CD14-positive monocyte (primary cell): ENCODE measurements at regions not wholly inside any gene's neighbourhood (a gene's known extent, or its start where the extent isn't known, plus 50 kb on each side); places are given as distances from the start of the nearest gene placed in this dataset.

Experiments used
- DNase-seq, 3 donors: peaks; one replicate each; pipeline ENCODE4 v3.0.0-alpha.2; 2011 to 2022
- H2AFZ ChIP-seq: 2 replicates; pipeline ENCODE4 v1.6.0; 2012; ENCODE audit warnings: mild to moderate bottlenecking, low read depth, low read length, inconsistent platforms; ENCODE audit not compliant: insufficient read depth, poor library complexity, severe bottlenecking
- H3K27ac ChIP-seq, 2 donors: 1 replicate in 1 of 2; 2 replicates in 1 of 2; pipeline ENCODE4 v1.5.1; 2012 to 2013; ENCODE audit warnings: low read length in 2 of 2, control low read depth in 1 of 2, inconsistent platforms in 1 of 2, low read depth in 1 of 2, mild to moderate bottlenecking in 1 of 2
- H3K27me3 ChIP-seq, 2 donors: one replicate each; pipeline versions ENCODE4 v1.6.0 to v1.6.1; 2011 to 2013; ENCODE audit warnings: low read length in 2 of 2; ENCODE audit not compliant: control insufficient read depth in 2 of 2, insufficient read depth in 2 of 2
- H3K36me3 ChIP-seq, 2 donors: replicated peaks in 1 of 2; 1 replicate in 1 of 2; 2 replicates in 1 of 2; pipeline versions ENCODE4 v1.5.1 to v1.6.1; 2012 to 2013; ENCODE audit warnings: low read length in 2 of 2, control low read depth in 1 of 2, inconsistent platforms in 1 of 2, mild to moderate bottlenecking in 1 of 2; ENCODE audit not compliant: insufficient read depth in 2 of 2, control insufficient read depth in 1 of 2
- H3K4me1 ChIP-seq, 2 donors: 1 replicate in 1 of 2; 2 replicates in 1 of 2; pipeline versions ENCODE4 v1.5.1 to v1.6.1; 2012 to 2013; ENCODE audit warnings: low read length in 2 of 2, control low read depth in 1 of 2, inconsistent platforms in 1 of 2, mild to moderate bottlenecking in 1 of 2, moderate library complexity in 1 of 2; ENCODE audit not compliant: insufficient read depth in 2 of 2, control insufficient read depth in 1 of 2
- H3K4me2 ChIP-seq: replicated peaks from 2 replicates; pipeline ENCODE3; 2012; ENCODE audit warnings: low read length, moderate library complexity, mild to moderate bottlenecking; ENCODE audit not compliant: poor library complexity, severe bottlenecking; ENCODE audit errors: extremely low read depth
- H3K4me3 ChIP-seq, 3 experiments: fragments of 200-600 bp in 1 of 3; sonication (generic) in 1 of 3; replicated peaks in 1 of 3; 1 replicate in 2 of 3; 2 replicates in 1 of 3; pipeline ENCODE4 v1.5.1; 2011 to 2013; ENCODE audit warnings: low read length in 3 of 3, mild to moderate bottlenecking in 3 of 3, control low read depth in 2 of 3, low read depth in 2 of 3, inconsistent platforms in 1 of 3, moderate library complexity in 1 of 3
- H3K79me2 ChIP-seq: 2 replicates; pipeline ENCODE4 v1.6.0; 2012; ENCODE audit warnings: mild to moderate bottlenecking, control low read depth, inconsistent platforms, low read length, moderate library complexity; ENCODE audit not compliant: insufficient read depth
- H3K9ac ChIP-seq: 2 replicates; pipeline ENCODE4 v1.6.0; 2017; ENCODE audit warnings: low read length, mild to moderate bottlenecking; ENCODE audit not compliant: insufficient read depth, poor library complexity, severe bottlenecking
- H3K9me3 ChIP-seq, 2 donors: replicated peaks in 1 of 2; 1 replicate in 1 of 2; 2 replicates in 1 of 2; pipeline versions ENCODE4 v1.5.1 to v1.6.1; 2012 to 2013; ENCODE audit warnings: low read length in 2 of 2, control low read depth in 1 of 2; ENCODE audit not compliant: control insufficient read depth in 1 of 2, insufficient read depth in 1 of 2
- H4K20me1 ChIP-seq: 2 replicates; pipeline ENCODE4 v1.6.0; 2012; ENCODE audit warnings: mild to moderate bottlenecking, low read length, control low read depth, moderate library complexity; ENCODE audit not compliant: insufficient read depth
- H3K27ac Mint-ChIP-seq, 7 donors: one replicate each; pipeline ENCODE4 v1.8.0; 2020; ENCODE audit warnings: mild to moderate bottlenecking in 7 of 7, mixed read lengths in 7 of 7, moderate library complexity in 6 of 7, inconsistent platforms in 2 of 7
- H3K27me3 Mint-ChIP-seq, 3 donors: one replicate each; pipeline ENCODE4 v1.8.0; 2021 to 2022; ENCODE audit warnings: low read depth in 3 of 3, mild to moderate bottlenecking in 3 of 3, mixed read lengths in 3 of 3, moderate library complexity in 3 of 3, inconsistent platforms in 1 of 3
- H3K36me3 Mint-ChIP-seq, 2 donors: one replicate each; pipeline ENCODE4 v1.8.0; 2020; ENCODE audit warnings: mixed read lengths in 2 of 2, inconsistent platforms in 1 of 2, mild to moderate bottlenecking in 1 of 2
- H3K4me1 Mint-ChIP-seq: one replicate; pipeline ENCODE4 v1.8.0; 2020; ENCODE audit warnings: mild to moderate bottlenecking, mixed read lengths
- H3K4me3 Mint-ChIP-seq, 2 donors: one replicate each; pipeline ENCODE4 v1.8.0; 2020; ENCODE audit warnings: mild to moderate bottlenecking in 2 of 2, mixed read lengths in 2 of 2, moderate library complexity in 1 of 2
- H3K9me3 Mint-ChIP-seq, 7 donors: one replicate each; pipeline ENCODE4 v1.8.0; 2020 to 2022; ENCODE audit warnings: mixed read lengths in 7 of 7, mild to moderate bottlenecking in 6 of 7, moderate library complexity in 6 of 7, inconsistent platforms in 2 of 7
- WGBS: methylation state at CpG from one replicate; pipeline ENCODE4 v1.1.5; 2013; ENCODE audit warnings: missing lambda C conversion rate; ENCODE audit not compliant: insufficient coverage; 5-methylcytosine and 5-hydroxymethylcytosine counted together
- intact Hi-C, 2 donors: fragments of 100-400 bp; cut with micrococcal nuclease; formaldehyde crosslinking; loops; one replicate each; pipeline versions ENCODE4 v1.15.0 to v1.15.1; 2023
- TF ChIP-seq, protein P1 (sequence below): fragments of 200-600 bp; IDR thresholded peaks from one replicate; pipeline ENCODE4 v1.8.0; 2022; ENCODE audit warnings: antibody characterized with exemption, mild to moderate bottlenecking

DNA sequence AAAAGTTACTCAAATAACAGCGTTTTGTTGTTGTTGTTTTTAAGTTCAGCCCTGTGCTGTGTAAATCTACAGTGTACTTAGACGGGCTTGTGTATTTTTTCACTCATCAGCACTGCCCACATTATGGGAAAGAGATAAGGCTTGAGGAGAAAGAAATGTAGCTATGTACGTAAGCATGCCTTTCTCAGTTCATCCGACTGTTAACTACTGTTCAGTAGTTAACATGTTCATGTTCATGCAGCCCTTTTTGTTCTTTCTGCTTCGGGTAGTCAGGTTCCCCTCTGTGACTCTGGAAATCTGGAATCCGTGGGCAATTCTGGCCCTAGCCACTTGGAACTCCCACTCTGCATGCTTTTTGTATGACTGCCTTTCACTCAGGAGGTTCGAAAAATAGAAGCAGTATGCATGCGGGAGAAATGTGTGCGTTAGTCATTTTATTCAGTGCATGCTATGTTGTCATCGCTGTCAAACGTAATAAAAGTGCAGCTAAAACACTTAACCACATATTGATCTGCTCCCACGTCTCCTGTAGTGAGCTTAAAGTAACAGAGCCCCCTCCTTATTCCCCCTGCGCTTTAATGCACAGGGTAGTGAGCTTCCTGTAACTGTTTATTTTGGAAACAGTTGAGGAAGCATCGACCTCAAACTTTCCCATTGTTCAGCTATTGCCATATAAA, 283.1 kb upstream of the NR2F2 start:
- H3K9ac ChIP-seq = no peak overlapping the region
- DNase-seq = no peak
- H3K9me3 ChIP-seq = peaks cover 0 to 2% of the 10 kb centered on the region in 2 donors
- H3K36me3 ChIP-seq = no peaks in the 10 kb centered on the region
- H3K4me3 Mint-ChIP-seq = no peak overlapping the region
- H3K4me3 ChIP-seq = no peak overlapping the region
- H3K4me1 ChIP-seq = peaks cover 12 to 15% of the 10 kb centered on the region in 2 donors
- intact Hi-C loops = no loop called here
- TF ChIP-seq, protein P1, sequence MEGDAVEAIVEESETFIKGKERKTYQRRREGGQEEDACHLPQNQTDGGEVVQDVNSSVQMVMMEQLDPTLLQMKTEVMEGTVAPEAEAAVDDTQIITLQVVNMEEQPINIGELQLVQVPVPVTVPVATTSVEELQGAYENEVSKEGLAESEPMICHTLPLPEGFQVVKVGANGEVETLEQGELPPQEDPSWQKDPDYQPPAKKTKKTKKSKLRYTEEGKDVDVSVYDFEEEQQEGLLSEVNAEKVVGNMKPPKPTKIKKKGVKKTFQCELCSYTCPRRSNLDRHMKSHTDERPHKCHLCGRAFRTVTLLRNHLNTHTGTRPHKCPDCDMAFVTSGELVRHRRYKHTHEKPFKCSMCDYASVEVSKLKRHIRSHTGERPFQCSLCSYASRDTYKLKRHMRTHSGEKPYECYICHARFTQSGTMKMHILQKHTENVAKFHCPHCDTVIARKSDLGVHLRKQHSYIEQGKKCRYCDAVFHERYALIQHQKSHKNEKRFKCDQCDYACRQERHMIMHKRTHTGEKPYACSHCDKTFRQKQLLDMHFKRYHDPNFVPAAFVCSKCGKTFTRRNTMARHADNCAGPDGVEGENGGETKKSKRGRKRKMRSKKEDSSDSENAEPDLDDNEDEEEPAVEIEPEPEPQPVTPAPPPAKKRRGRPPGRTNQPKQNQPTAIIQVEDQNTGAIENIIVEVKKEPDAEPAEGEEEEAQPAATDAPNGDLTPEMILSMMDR = no peak
- H3K36me3 Mint-ChIP-seq = no peaks in the 10 kb centered on the region
- peaks cover 27% of the 10 kb centered on the region for H3K4me1 Mint-ChIP-seq
- H3K4me2 ChIP-seq = no peak overlapping the region
- H3K79me2 ChIP-seq = no peaks in the 10 kb centered on the region
- no peak overlapping the region for H3K27ac Mint-ChIP-seq
- peaks cover 2 to 27% (median 5%) of the 10 kb centered on the region in 7 donors for H3K9me3 Mint-ChIP-seq
- no peaks in the 10 kb centered on the region for H4K20me1 ChIP-seq
- peaks cover 8 to 19% (median 17%) of the 10 kb centered on the region in 3 donors for H3K27me3 Mint-ChIP-seq
- 17% methylated on average over 3 of the region's 14 CpGs for WGBS
- peaks cover 15 to 17% of the 10 kb centered on the region in 2 donors for H3K27me3 ChIP-seq
- no peak overlapping the region for H3K27ac ChIP-seq
- peak overlapping the region; percentile 32 for H2AFZ ChIP-seq

DNA sequence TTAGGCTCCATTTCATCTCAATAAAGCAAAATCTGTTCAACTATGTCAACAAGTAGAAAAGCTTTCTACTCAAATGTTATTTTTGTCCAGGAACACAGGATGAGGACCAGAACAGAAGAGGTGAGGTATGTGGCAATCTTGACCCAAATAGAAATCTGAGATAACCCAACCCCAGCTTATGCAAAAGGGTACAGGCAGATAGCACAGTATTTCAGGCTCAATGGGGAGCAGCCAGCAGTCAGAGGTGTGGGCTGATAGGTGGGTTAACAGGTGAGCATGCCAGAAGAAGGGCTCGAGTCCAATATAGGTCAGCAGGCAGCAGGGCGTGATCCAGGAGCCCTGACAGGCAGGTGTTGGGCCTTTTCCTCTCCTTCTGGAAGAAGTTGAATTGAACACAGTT, 281.2 kb upstream of the NR2F2 start:
- Histone ChIP-seq H3K79me2 (no peaks in the 10 kb centered on the region), H3K4me3 (no peak overlapping the region), H3K9me3 (peaks cover 0 to 10% of the 10 kb centered on the region in 2 donors), H3K27ac (no peak overlapping the region), H3K4me1 (peaks cover 11 to 18% of the 10 kb centered on the region in 2 donors), H2AFZ (no peak overlapping the region), H3K9ac (no peak overlapping the region), H3K36me3 (no peaks in the 10 kb centered on the region), H4K20me1 (no peaks in the 10 kb centered on the region), H3K4me2 (no peak overlapping the region), H3K27me3 (peaks cover 30 to 34% of the 10 kb centered on the region in 2 donors)
- intact Hi-C loops = no loop called here
- DNase-seq = no peak
- Mint-ChIP-seq H3K36me3 (peaks cover 0 to 2% of the 10 kb centered on the region in 2 donors), H3K4me3 (no peak overlapping the region), H3K27ac (no peak overlapping the region), H3K9me3 (peaks cover 0 to 27% (median 3%) of the 10 kb centered on the region in 7 donors), H3K27me3 (peaks cover 22 to 36% (median 36%) of the 10 kb centered on the region in 3 donors), H3K4me1 (peaks cover 27% of the 10 kb centered on the region)
- 20% methylated on average over 1 of the region's 2 CpGs for WGBS
- TF ChIP-seq, protein P1 = no peak
